Transverse colon (tissue), 4 donors: ENCODE measurements at regions not wholly inside any gene's neighbourhood (a gene's known extent, or its start where the extent isn't known, plus 50 kb on each side); places are given as distances from the start of the nearest gene placed in this dataset.

ENCODE experiments used
- POLR2A ChIP-seq: fragments of 450-650 bp; IDR thresholded peaks from one replicate; pipeline ENCODE4 v1.6.1; 2016; ENCODE audit warnings: antibody characterized with exemption, mild to moderate bottlenecking, moderate library complexity
- POLR2AphosphoS5 ChIP-seq, 3 donors: sonication (generic); formaldehyde crosslinking; IDR thresholded peaks; one replicate each; pipeline ENCODE4 v1.6.1; 2016; ENCODE audit warnings: antibody characterized with exemption in 3 of 3
- TF ChIP-seq, protein P1 (sequence below), 5 experiments: fragments of 200-600 bp in 3 of 5; fragments of 450-650 bp in 2 of 5; sonication (generic) in 3 of 5; IDR thresholded peaks; 1 replicate in 2 of 5; 2 replicates in 3 of 5; pipeline ENCODE4 v1.5.1; 2016 to 2017; ENCODE audit warnings: antibody characterized with exemption in 5 of 5, inconsistent platforms in 3 of 5, mild to moderate bottlenecking in 2 of 5, moderate library complexity in 1 of 5

DNA sequence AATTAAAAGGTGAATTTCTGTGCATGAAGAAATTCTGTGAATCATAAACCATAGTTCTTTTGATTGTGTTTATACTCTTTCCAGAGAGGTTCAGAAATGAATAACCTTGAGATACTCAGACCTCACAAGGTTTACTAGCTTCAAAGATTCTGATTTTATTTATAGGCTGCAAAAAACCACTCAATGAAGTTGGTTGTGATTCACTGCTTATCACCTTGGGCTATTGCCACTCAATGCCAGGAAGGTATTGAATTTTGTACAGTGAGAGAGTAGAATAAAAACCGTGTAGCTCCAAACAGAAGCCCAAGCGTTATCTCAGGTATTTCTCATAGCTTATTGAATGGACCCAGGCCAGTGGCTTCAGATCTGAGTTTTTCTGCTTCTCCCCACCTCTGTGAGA lies 118.7 kb downstream of the FHIP1A start:
- TF ChIP-seq POLR2AphosphoS5 (IDR thresholded peaks at IDR 0.05) = no peak
- no peak for TF ChIP-seq POLR2A
- TF ChIP-seq, protein P1, sequence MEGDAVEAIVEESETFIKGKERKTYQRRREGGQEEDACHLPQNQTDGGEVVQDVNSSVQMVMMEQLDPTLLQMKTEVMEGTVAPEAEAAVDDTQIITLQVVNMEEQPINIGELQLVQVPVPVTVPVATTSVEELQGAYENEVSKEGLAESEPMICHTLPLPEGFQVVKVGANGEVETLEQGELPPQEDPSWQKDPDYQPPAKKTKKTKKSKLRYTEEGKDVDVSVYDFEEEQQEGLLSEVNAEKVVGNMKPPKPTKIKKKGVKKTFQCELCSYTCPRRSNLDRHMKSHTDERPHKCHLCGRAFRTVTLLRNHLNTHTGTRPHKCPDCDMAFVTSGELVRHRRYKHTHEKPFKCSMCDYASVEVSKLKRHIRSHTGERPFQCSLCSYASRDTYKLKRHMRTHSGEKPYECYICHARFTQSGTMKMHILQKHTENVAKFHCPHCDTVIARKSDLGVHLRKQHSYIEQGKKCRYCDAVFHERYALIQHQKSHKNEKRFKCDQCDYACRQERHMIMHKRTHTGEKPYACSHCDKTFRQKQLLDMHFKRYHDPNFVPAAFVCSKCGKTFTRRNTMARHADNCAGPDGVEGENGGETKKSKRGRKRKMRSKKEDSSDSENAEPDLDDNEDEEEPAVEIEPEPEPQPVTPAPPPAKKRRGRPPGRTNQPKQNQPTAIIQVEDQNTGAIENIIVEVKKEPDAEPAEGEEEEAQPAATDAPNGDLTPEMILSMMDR (IDR thresholded peaks at IDR 0.05) = no peak
